ENCODE measurements at regions not wholly inside any gene's neighbourhood (a gene's known extent, or its start where the extent isn't known, plus 50 kb on each side); places are given as distances from the start of the nearest gene placed in this dataset.
"Not testable (repeated sequence)": the region's sequence is repeated elsewhere in the genome, so short reads cannot be mapped to it uniquely, and the experiment has no call there.

- Mint-ChIP-seq H3K4me1 (ENCODE audit: low read depth) (no peaks in the 10 kb centered on the region), H3K9me3 (no peaks in the 10 kb centered on the region), H3K27ac (no peak overlapping the region), H3K36me3 (ENCODE audit: low read depth) (no peaks in the 10 kb centered on the region), H3K4me3 (no peak overlapping the region), H3K27me3 (ENCODE audit: insufficient read depth) (no peaks in the 10 kb centered on the region)
- intact Hi-C loops (cut with micrococcal nuclease): no loop called here
- no peak for DNase-seq (ENCODE audit: low spot score)
Measured at GRCh38 chr14:36430662-36431084, 89.4 kb downstream of the NKX2-1 start.

- Mint-ChIP-seq H3K9me3 (no peaks in the 10 kb centered on the region), H3K27me3 (ENCODE audit: insufficient read depth) (no peaks in the 10 kb centered on the region), H3K36me3 (ENCODE audit: low read depth) (no peaks in the 10 kb centered on the region), H3K27ac (no peak overlapping the region), H3K4me3 (no peak overlapping the region), H3K4me1 (ENCODE audit: low read depth) (no peaks in the 10 kb centered on the region)
- DNase-seq (ENCODE audit: low spot score): no peak
- intact Hi-C loops (cut with micrococcal nuclease): no loop called here
Measured at GRCh38 chr14:36430169-36430568, 89.9 kb downstream of the NKX2-1 start.

- no peaks in the 10 kb centered on the region for H3K4me1 Mint-ChIP-seq (ENCODE audit: low read depth)
- intact Hi-C loops (cut with micrococcal nuclease): no loop called here
- no peaks in the 10 kb centered on the region for H3K27me3 Mint-ChIP-seq (ENCODE audit: insufficient read depth)
- no peak for DNase-seq (ENCODE audit: low spot score)
- no peak overlapping the region for H3K4me3 Mint-ChIP-seq
- no peaks in the 10 kb centered on the region for H3K9me3 Mint-ChIP-seq
- no peaks in the 10 kb centered on the region for H3K36me3 Mint-ChIP-seq (ENCODE audit: low read depth)
- H3K27ac Mint-ChIP-seq: no peak overlapping the region
Measured at GRCh38 chr14:36429692-36430091, 90.3 kb downstream of the NKX2-1 start.

- no peaks in the 10 kb centered on the region for H3K36me3 Mint-ChIP-seq (ENCODE audit: low read depth)
- no peak overlapping the region for H3K27ac Mint-ChIP-seq
- H3K27me3 Mint-ChIP-seq (ENCODE audit: insufficient read depth): no peaks in the 10 kb centered on the region
- no peaks in the 10 kb centered on the region for H3K9me3 Mint-ChIP-seq
- intact Hi-C loops (cut with micrococcal nuclease): no loop called here
- no peaks in the 10 kb centered on the region for H3K4me1 Mint-ChIP-seq (ENCODE audit: low read depth)
- no peak for DNase-seq (ENCODE audit: low spot score)
- no peak overlapping the region for H3K4me3 Mint-ChIP-seq
Measured at GRCh38 chr14:36428350-36428749, 91.7 kb downstream of the NKX2-1 start.

GRCh38 chr14:36426836-36427235 lies 93.2 kb downstream of the NKX2-1 start:
- intact Hi-C loops (cut with micrococcal nuclease): no loop called here
- Mint-ChIP-seq H3K27me3 (ENCODE audit: insufficient read depth) (no peaks in the 10 kb centered on the region), H3K4me3 (no peak overlapping the region), H3K4me1 (ENCODE audit: low read depth) (no peaks in the 10 kb centered on the region), H3K27ac (no peak overlapping the region), H3K9me3 (no peaks in the 10 kb centered on the region), H3K36me3 (ENCODE audit: low read depth) (no peaks in the 10 kb centered on the region)
- DNase-seq (ENCODE audit: low spot score): no peak

- H3K9me3 Mint-ChIP-seq: no peaks in the 10 kb centered on the region
- H3K4me1 Mint-ChIP-seq (ENCODE audit: low read depth): no peaks in the 10 kb centered on the region
- intact Hi-C loops (cut with micrococcal nuclease): no loop called here
- no peak overlapping the region for H3K4me3 Mint-ChIP-seq
- no peaks in the 10 kb centered on the region for H3K27me3 Mint-ChIP-seq (ENCODE audit: insufficient read depth)
- DNase-seq (ENCODE audit: low spot score): no peak
- H3K27ac Mint-ChIP-seq: no peak overlapping the region
- H3K36me3 Mint-ChIP-seq (ENCODE audit: low read depth): no peaks in the 10 kb centered on the region
Measured at GRCh38 chr14:36426113-36426512, 93.9 kb downstream of the NKX2-1 start.

GRCh38 chr14:36424478-36425102 lies 95.4 kb downstream of the NKX2-1 start:
- intact Hi-C loops (cut with micrococcal nuclease): no loop called here
- no peaks in the 10 kb centered on the region for H3K36me3 Mint-ChIP-seq (ENCODE audit: low read depth)
- H3K4me1 Mint-ChIP-seq (ENCODE audit: low read depth): no peaks in the 10 kb centered on the region
- H3K27ac Mint-ChIP-seq: no peak overlapping the region
- H3K27me3 Mint-ChIP-seq (ENCODE audit: insufficient read depth): no peaks in the 10 kb centered on the region
- no peak overlapping the region for H3K4me3 Mint-ChIP-seq
- DNase-seq (ENCODE audit: low spot score): no peak
- H3K9me3 Mint-ChIP-seq: no peaks in the 10 kb centered on the region

GRCh38 chr14:36423430-36423829 lies 96.6 kb downstream of the NKX2-1 start:
- Mint-ChIP-seq H3K9me3 (no peaks in the 10 kb centered on the region), H3K36me3 (ENCODE audit: low read depth) (no peaks in the 10 kb centered on the region), H3K27ac (no peak overlapping the region), H3K27me3 (ENCODE audit: insufficient read depth) (no peaks in the 10 kb centered on the region), H3K4me3 (no peak overlapping the region), H3K4me1 (ENCODE audit: low read depth) (no peaks in the 10 kb centered on the region)
- intact Hi-C loops (cut with micrococcal nuclease): no loop called here
- no peak for DNase-seq (ENCODE audit: low spot score)

- no peaks in the 10 kb centered on the region for H3K36me3 Mint-ChIP-seq (ENCODE audit: low read depth)
- intact Hi-C loops (cut with micrococcal nuclease): no loop called here
- no peaks in the 10 kb centered on the region for H3K4me1 Mint-ChIP-seq (ENCODE audit: low read depth)
- no peak overlapping the region for H3K27ac Mint-ChIP-seq
- H3K9me3 Mint-ChIP-seq: no peaks in the 10 kb centered on the region
- no peak overlapping the region for H3K4me3 Mint-ChIP-seq
- DNase-seq (ENCODE audit: low spot score): no peak
- H3K27me3 Mint-ChIP-seq (ENCODE audit: insufficient read depth): no peaks in the 10 kb centered on the region
Measured at GRCh38 chr14:36420149-36420687, 99.8 kb upstream of the MBIP start.

GRCh38 chr14:36418937-36419336 lies 98.5 kb upstream of the MBIP start:
- no peaks in the 10 kb centered on the region for H3K27me3 Mint-ChIP-seq (ENCODE audit: insufficient read depth)
- H3K9me3 Mint-ChIP-seq: no peaks in the 10 kb centered on the region
- no peaks in the 10 kb centered on the region for H3K4me1 Mint-ChIP-seq (ENCODE audit: low read depth)
- no peak for DNase-seq (ENCODE audit: low spot score)
- no peak overlapping the region for H3K27ac Mint-ChIP-seq
- no peak overlapping the region for H3K4me3 Mint-ChIP-seq
- intact Hi-C loops (cut with micrococcal nuclease): no loop called here
- H3K36me3 Mint-ChIP-seq (ENCODE audit: low read depth): no peaks in the 10 kb centered on the region

GRCh38 chr14:36411951-36412350 lies 91.5 kb upstream of the MBIP start:
- intact Hi-C loops (cut with micrococcal nuclease); H3K4me3 Mint-ChIP-seq; H3K27ac Mint-ChIP-seq; H3K36me3 Mint-ChIP-seq (ENCODE audit: low read depth); H3K4me1 Mint-ChIP-seq (ENCODE audit: low read depth); H3K27me3 Mint-ChIP-seq (ENCODE audit: insufficient read depth); DNase-seq (ENCODE audit: low spot score): not testable (repeated sequence)
- H3K9me3 Mint-ChIP-seq: peaks cover 14% of the 10 kb centered on the region

- DNase-seq (ENCODE audit: low spot score): no peak
- H3K9me3 Mint-ChIP-seq: peaks cover 14% of the 10 kb centered on the region
- H3K36me3 Mint-ChIP-seq (ENCODE audit: low read depth): no peaks in the 10 kb centered on the region
- no peak overlapping the region for H3K27ac Mint-ChIP-seq
- intact Hi-C loops (cut with micrococcal nuclease): no loop called here
- no peak overlapping the region for H3K4me3 Mint-ChIP-seq
- no peaks in the 10 kb centered on the region for H3K4me1 Mint-ChIP-seq (ENCODE audit: low read depth)
- peaks cover 4% of the 10 kb centered on the region for H3K27me3 Mint-ChIP-seq (ENCODE audit: insufficient read depth)
Measured at GRCh38 chr14:36408388-36408787, 88.0 kb upstream of the MBIP start.

GRCh38 chr14:36405589-36406274 lies 85.3 kb upstream of the MBIP start:
- H3K4me1 Mint-ChIP-seq (ENCODE audit: low read depth): no peaks in the 10 kb centered on the region

More at GRCh38 chr14:36405589-36406274, 85.3 kb upstream of the MBIP start:
- Mint-ChIP-seq H3K9me3 (peaks cover 4% of the 10 kb centered on the region), H3K4me3 (no peak overlapping the region), H3K27ac (no peak overlapping the region), H3K27me3 (ENCODE audit: insufficient read depth) (peaks cover 4% of the 10 kb centered on the region), H3K36me3 (ENCODE audit: low read depth) (no peaks in the 10 kb centered on the region)
- intact Hi-C loops (cut with micrococcal nuclease): no loop called here
- DNase-seq (ENCODE audit: low spot score): no peak
